ENCODE measurements at regions not wholly inside any gene's neighbourhood (a gene's known extent, or its start where the extent isn't known, plus 50 kb on each side); places are given as distances from the start of the nearest gene placed in this dataset.

DNA sequence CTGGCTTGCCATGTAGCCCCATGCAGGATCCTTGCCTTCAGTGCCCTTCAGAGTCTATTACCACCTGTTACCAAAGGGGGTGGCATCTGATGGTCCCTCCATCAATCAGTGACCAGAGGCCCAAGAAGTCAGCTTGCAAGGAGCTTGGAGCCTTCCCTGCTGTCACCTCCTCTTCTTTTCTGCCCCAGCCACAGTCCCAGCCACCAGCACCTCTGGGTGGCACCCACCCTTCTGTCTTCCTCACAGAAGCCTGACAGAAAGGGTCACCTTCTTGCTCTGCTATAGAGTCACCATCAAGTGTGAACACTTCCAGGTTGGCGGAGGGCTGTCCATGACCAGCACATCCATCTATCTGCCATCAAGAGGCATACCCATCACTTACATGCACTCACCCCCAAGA, 203.2 kb downstream of the SALL1 start:
- Histone ChIP-seq H3K9me3 (replicated peaks) (no peaks in the 10 kb centered on the region), H3K36me3 (no peaks in the 10 kb centered on the region), H3K27me3 (ENCODE audit: low read depth) (peaks cover 13% of the 10 kb centered on the region), H3K4me3 (no peak overlapping the region), H3K27ac (replicated peaks) (no peak overlapping the region), H3K4me1 (no peaks in the 10 kb centered on the region)
- DNase-seq, result no peak
- TF ChIP-seq, protein P1, sequence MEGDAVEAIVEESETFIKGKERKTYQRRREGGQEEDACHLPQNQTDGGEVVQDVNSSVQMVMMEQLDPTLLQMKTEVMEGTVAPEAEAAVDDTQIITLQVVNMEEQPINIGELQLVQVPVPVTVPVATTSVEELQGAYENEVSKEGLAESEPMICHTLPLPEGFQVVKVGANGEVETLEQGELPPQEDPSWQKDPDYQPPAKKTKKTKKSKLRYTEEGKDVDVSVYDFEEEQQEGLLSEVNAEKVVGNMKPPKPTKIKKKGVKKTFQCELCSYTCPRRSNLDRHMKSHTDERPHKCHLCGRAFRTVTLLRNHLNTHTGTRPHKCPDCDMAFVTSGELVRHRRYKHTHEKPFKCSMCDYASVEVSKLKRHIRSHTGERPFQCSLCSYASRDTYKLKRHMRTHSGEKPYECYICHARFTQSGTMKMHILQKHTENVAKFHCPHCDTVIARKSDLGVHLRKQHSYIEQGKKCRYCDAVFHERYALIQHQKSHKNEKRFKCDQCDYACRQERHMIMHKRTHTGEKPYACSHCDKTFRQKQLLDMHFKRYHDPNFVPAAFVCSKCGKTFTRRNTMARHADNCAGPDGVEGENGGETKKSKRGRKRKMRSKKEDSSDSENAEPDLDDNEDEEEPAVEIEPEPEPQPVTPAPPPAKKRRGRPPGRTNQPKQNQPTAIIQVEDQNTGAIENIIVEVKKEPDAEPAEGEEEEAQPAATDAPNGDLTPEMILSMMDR (IDR thresholded peaks at IDR 0.05; ENCODE audit: borderline replicate concordance), result no peak
- intact Hi-C loops (cut with micrococcal nuclease), result no loop called here

DNA sequence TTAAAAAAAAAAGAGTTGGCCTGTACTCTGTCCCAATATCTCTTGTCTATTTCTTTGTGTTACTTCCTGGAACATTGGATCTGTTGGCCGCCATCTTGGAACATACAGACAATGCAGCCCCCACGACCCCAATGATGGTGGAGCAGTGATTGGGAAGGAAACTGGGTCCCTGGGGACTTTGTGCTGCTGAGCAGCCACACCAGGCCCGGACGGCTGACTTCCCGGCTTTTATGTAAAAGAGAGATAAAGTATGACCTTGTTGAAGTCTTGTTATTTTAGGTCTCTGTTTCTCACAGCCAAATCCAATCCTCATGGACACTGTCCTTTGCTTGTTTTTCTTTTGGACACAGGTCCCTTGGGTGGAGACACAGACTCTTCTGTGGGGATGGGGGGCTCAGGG, 204.5 kb downstream of the SALL1 start:
- Histone ChIP-seq H3K4me3 (no peak overlapping the region), H3K27me3 (ENCODE audit: low read depth) (peaks cover 13% of the 10 kb centered on the region), H3K9me3 (replicated peaks) (no peaks in the 10 kb centered on the region), H3K4me1 (no peaks in the 10 kb centered on the region), H3K36me3 (no peaks in the 10 kb centered on the region), H3K27ac (replicated peaks) (no peak overlapping the region)
- TF ChIP-seq, protein P1 (IDR thresholded peaks at IDR 0.05; ENCODE audit: borderline replicate concordance), result no peak
- no peak for DNase-seq
- intact Hi-C loops (cut with micrococcal nuclease), result no loop called here

DNA sequence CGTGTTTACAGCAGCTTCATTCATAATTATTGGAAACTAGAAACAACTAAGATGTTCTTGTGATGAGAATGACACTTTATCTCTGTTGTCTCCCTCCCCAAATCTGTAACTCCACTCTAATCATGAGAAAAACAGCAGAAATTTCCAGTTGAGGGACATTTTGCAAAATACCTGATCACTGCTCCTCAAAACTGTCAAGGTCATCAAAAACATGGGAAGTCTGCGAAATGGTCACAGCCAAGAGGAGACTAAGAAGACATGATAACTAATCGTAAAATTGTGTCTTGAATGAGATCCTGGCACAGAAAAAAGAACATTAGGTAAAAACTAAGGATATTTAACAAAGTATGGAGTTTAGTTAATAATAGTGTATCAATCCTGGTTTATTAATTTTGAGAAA, 204.2 kb downstream of the CYLD start:
- TF ChIP-seq, protein P1 (IDR thresholded peaks at IDR 0.05; ENCODE audit: borderline replicate concordance), result no peak
- peaks cover 18% of the 10 kb centered on the region for H3K27me3 ChIP-seq (ENCODE audit: low read depth)
- no peaks in the 10 kb centered on the region for H3K4me1 ChIP-seq
- no peak overlapping the region for H3K27ac ChIP-seq (replicated peaks)
- intact Hi-C loops (cut with micrococcal nuclease), result no loop called here
- H3K36me3 ChIP-seq, result no peaks in the 10 kb centered on the region
- no peak for DNase-seq
- H3K9me3 ChIP-seq (replicated peaks), result no peaks in the 10 kb centered on the region
- H3K4me3 ChIP-seq, result no peak overlapping the region

DNA sequence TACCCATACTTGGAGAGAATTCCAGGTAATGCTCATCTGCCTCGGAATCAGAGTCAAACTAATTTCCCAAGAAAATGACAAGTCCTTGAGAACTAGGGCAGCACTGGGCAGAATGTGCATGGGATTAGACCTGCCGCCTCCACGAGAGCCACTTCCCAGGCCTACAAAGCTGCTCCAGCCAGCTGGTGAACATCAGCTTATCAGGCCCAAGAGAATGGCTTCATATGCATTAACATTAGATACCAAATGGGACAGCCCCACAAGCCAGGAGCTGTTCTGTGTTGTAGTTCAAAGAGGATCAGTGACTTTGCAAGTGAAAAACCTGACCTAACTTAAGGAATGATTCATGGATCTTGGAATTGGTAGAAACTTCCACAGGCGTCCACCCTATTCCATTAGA, 203.3 kb downstream of the CYLD start:
- no peak overlapping the region for H3K4me3 ChIP-seq
- no peak overlapping the region for H3K27ac ChIP-seq (replicated peaks)
- intact Hi-C loops (cut with micrococcal nuclease), result no loop called here
- no peaks in the 10 kb centered on the region for H3K4me1 ChIP-seq
- peaks cover 18% of the 10 kb centered on the region for H3K27me3 ChIP-seq (ENCODE audit: low read depth)
- no peaks in the 10 kb centered on the region for H3K36me3 ChIP-seq
- TF ChIP-seq, protein P1 (IDR thresholded peaks at IDR 0.05; ENCODE audit: borderline replicate concordance), result no peak
- DNase-seq, result no peak
- no peaks in the 10 kb centered on the region for H3K9me3 ChIP-seq (replicated peaks)

DNA sequence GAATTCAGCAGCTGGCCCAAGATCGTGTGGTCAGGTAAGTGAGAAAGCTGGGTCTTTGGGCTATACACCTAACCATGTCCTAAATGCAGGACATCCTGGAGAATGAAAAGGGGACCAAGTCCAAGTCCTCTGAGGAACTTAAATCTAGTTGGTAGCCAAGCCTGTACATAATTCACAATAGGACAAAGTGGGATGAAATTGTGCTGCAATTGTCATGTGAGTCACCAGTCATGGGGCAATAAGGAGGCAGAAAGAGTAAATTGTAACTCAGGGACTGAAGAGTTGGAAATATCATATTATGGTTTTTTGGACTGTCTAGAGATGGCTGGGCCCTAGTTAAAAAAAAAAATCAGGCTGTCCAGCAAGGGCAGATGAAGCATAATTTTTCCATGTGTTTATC, 202.6 kb downstream of the CYLD start:
- no peaks in the 10 kb centered on the region for H3K4me1 ChIP-seq
- TF ChIP-seq, protein P1 (IDR thresholded peaks at IDR 0.05; ENCODE audit: borderline replicate concordance), result no peak
- H3K4me3 ChIP-seq, result no peak overlapping the region
- H3K36me3 ChIP-seq, result no peaks in the 10 kb centered on the region
- intact Hi-C loops (cut with micrococcal nuclease), result no loop called here
- peaks cover 21% of the 10 kb centered on the region for H3K27me3 ChIP-seq (ENCODE audit: low read depth)
- H3K27ac ChIP-seq (replicated peaks), result no peak overlapping the region
- no peak for DNase-seq
- no peaks in the 10 kb centered on the region for H3K9me3 ChIP-seq (replicated peaks)

DNA sequence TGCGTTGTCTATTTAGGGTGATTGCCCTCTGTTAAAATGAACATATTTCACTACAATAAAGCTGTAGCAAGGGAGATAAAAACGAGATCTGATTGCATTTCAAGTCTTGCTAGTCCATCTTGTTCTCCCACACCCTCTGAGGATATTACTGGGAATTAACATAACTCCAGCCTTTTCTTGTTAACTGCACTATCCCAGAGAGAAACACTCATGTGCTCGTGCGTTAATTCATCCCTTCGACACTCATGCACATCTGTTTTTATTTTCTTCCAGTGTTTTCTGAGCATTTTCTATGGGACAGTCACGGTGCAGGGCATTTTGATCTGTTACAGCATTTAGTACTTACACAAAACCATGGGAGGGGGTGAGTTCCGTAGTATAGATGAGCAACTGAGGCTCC, 202.1 kb downstream of the CYLD start:
- Histone ChIP-seq H3K27me3 (ENCODE audit: low read depth) (peaks cover 24% of the 10 kb centered on the region), H3K9me3 (replicated peaks) (no peaks in the 10 kb centered on the region), H3K36me3 (no peaks in the 10 kb centered on the region), H3K4me3 (no peak overlapping the region), H3K4me1 (no peaks in the 10 kb centered on the region), H3K27ac (replicated peaks) (no peak overlapping the region)
- intact Hi-C loops (cut with micrococcal nuclease), result no loop called here
- TF ChIP-seq, protein P1 (IDR thresholded peaks at IDR 0.05; ENCODE audit: borderline replicate concordance), result no peak
- no peak for DNase-seq

Measured in left ventricle myocardium inferior (tissue), 1 donor.